NCI-H1694 treated with DMSO at 0.1 percent for 48 hours (cell line): ENCODE measurements at regions not wholly inside any gene's neighbourhood (a gene's known extent, or its start where the extent isn't known, plus 50 kb on each side); places are given as distances from the start of the nearest gene placed in this dataset.

Source experiments
- DNase-seq: peaks from one replicate; lab custom pipeline; 2025; lab: John Stamatoyannopoulos, UW

DNA sequence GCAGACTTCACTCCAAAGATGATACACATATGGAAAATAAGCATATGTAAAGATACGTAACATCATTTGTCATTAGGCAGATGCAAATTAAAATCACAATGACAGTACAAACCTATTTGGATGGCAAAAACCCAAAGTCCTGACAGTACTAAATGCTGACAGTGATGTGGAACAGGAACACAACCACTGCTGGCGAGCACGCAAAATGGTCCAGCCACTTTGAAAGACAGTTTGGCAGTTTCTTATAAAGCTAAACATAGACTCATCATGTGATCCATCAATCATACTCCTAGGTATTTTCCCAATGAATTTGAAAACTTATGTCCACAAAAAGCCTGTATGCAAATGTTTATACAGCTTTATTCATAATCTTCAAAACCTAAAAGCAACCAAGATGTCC, 200.7 kb downstream of the RAMP3 start:
- no peak for DNase-seq

DNA sequence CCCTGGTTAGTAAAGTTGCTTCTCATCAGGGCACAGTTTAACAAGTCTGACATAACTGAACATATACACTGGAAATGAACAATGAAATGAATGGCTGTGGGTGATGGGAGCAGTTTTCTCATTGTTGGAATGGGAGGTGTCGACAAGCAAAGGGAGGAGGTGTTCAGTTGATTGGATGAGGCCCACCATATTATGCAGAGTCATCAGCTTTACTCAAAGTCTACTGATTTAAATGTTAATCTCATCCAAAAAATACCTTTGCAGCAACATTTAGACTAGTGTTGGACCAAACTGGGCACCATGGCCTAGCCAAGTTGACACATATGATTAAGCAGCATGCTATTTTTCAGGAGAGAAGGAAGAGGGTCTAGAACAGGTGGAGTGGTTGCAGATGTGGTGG, 201.7 kb downstream of the RAMP3 start:
- no peak for DNase-seq

DNA sequence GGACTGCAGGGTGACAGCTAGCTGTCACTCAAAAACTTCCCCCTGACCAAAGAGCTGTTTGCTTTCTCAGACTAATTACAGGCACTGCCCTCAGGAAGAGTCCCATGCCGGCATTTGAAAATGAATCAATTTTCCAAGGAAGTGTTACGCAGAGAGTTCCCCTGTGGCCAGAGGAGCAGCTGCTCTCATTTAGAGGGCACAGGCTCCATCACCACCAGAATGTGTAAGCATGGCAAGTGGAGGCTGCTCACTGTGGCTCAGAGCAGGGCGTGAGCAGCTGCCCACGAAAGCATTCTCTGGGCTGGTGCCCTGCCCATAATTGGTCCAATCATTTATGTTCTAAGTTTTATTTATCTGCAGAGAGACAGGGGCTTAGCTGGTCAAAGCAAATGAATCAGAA, 202.2 kb downstream of the RAMP3 start:
- DNase-seq, result no peak

DNA sequence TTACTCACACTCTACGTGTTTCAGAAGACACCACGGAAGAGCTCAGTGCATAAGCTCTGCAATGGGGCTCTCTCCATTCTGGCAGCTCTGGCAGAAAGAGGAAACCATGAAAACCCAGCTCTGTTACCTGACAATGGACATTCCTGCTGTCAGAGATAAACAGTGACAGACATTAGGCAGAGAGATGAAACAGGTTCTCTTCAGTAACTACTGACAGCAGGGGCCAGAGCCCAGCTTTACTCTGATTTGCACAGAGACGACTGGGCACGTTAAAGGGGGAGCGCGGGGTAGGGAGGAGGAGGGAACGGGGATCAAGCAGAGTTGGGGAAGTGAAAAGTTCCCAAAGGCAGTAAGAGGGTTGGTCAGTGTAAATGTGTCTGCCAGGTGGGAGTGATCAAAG, 206.1 kb downstream of the RAMP3 start:
- DNase-seq, result no peak

DNA sequence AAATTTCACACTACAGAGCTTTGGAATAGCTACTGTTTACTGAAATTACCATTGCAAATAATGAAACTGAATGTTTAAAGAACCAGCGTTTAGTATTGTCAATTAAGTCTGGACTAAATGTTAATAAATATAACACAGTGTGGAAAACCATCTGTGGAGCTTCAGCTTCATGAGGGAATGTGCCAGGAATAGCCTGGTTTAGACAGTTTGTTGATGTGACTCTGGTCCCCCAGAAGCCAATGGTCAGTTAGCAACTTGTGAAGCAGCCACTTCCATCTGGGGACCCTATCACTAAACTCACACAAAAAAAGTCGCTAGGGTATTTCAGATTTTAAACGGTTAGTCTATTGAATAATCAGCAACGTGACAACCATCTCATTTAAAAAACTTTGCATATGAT, 207.8 kb downstream of the RAMP3 start:
- no peak for DNase-seq

DNA sequence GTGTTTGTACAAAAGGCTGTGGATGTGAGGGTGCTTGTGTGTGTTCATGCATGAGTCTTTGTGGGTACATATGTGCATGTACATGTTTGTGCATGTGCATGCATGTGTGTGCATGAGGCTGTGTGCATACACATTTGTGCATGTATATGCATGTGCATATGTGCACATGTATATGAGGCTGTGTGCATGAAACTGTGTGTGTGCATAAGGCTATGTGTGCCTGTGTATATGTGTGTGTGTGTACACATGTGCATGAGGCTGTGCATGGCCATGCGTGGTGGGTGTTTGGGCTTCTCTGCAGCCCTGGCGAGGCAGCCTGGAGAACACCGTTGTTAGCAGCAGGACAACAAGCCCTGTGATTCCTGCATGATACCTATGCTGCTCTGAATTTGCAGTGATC, 207.7 kb upstream of the ADCY1 start:
- no peak for DNase-seq

DNA sequence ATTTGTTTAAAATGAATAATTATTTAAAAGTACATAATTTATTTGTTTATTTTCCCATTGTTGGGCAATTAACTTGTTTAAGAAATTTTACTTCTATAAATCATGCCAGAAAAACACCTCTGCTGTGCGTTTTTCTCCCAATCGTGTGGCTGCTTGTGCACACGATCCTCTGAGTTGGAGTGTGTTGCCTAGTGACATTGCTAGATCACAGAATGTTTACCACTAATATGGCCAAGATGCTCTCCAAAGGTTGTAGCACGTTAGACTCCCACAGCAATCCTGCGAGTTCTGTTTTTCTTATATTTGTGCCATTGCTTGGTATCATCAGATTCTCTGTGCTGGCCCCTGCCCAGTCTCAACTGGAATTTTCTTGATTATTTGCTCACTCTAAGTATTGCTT, 207.1 kb upstream of the ADCY1 start:
- DNase-seq, result no peak

DNA sequence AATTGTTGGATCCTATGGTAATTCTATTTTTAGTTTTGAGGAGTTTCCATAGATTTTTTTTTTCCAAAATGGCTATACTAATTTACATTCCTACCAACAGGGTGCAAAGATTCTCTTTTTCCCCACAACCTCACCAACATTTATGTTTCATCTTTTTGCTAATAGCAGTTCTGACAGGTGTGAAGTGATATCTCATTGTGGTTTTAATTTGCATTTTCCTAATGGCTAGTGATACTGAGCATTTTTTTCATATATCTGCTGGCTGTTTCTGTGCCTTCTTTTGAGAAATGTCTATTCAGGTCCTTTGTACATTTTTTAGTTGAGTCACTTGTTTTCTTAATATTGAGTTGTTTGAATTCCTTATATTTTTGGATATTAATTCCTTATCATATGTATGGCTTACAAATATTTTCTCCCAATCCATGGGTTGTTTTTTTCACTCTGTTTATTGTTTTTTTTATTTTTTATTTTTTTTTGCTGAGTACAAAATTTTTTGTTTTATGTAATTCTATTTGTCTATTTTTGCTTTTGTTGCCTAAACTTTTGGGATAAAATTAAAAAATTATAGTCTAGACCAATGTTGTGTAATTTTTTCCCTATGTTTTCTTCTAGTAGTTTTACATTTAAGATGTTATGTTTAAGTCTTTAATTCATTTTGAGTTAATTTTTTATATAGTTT, 205.9 kb upstream of the ADCY1 start:
- no peak for DNase-seq

DNA sequence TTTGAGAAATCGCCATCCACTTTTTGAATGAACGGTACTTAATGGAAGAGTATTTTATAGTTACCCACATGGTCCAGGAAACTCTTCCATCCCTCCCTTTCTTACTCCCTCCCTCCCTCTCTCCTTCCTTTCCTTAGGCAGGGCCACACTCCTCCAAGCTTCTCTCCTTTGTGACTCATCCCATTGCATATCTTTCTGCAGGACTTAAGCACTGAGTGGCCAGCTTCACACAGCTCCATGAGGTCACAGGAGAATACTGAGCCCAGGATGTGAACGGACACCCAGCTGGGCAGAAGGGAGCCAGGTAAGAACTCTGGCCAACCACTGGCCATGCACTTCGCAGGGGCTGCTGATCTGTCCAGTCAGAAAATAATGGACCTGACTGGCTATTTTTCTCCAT, 189.7 kb upstream of the ADCY1 start:
- DNase-seq, result no peak

DNA sequence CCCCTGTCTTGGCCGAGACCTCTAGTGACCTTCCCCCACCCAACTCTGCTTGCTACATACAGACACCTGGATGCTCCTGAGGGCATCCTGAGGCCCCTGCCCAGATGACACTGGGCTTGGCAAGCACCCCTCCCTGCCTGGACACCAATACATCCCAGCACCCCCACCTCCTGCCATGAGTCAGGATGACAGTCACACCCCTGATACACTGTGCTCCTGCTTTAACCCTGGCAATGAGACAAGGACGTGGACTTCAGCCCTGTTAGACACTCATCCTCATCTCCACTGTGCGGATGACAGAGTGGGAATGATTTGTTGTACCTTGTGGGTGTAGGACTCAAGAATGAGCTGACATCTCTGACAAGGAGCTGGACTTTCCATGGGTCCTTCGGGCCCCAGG, 186.3 kb upstream of the ADCY1 start:
- DNase-seq, result no peak

DNA sequence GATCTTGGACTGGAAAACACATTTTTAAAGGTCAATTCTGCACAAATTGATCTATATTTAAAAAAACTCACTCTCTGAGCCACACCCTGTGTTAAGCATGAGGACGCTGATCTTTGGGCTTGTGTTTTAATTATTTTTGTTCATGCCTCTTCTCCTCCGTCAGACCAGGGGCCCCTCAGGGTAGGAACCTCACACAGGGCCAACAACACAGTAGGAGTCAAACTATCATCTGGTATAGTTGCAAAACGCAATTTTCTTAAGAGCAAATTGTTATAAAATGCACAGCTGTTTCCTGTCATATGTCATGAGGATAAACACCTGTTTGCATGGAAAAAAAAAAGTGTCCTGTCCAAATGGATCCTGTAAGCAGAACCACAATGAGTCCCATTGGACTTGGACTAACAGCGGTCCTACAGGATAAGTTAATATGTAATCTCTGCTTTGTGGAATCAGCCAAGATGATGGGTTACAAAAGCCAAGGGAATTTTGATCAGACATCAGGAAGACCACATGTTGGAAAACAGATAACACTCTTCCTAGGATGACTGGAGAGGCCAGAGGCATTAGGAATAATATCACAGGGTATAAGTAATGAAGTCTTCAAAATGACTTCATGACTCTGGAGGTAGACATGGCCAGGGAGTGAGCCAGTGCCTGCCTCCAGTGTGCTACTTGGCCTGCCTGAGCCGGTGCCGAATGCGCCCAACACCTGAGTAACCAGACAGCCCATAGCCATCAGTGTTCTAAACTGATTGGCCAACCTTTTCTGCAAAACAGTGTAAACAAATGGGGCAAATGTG, 184.9 kb upstream of the ADCY1 start:
- DNase-seq, result no peak

DNA sequence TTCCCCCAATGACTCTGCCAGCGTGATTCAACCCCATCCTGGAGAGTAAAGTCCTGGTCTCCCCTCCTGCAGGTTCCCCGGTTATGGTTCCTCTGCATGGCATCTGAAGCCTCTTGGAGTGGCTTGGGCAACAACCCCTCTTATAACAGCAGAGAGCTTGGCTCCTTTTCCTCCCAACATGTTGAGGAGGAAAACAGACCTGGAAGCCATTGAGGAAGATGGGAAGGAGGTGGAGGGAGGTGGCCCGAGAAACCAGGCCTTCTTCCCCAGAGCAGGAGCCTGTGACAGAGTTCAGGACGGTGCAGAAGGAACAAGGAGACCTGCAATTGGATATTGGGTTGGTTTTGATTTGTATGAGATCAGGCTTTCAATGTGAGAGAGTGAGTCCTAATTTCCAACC, 184.0 kb upstream of the ADCY1 start:
- DNase-seq, result no peak

DNA sequence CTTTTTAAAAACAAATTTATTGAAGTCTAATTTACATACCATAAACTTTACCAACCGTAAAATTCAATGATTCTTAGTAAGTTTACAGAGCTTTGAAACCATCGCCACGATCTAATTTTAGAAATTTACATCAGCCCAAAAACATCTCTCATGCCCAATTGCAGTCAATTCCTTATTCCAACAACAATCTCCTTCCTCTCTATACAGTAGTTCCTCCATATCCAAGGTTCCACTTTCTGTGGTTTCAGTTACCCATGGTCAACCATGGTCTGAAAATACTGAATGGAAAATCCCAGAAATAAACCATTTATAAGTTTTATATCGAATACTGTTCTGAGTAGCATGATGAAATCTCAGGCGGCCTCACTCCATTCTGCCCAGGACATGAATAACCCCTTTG, 183.4 kb upstream of the ADCY1 start:
- no peak for DNase-seq

DNA sequence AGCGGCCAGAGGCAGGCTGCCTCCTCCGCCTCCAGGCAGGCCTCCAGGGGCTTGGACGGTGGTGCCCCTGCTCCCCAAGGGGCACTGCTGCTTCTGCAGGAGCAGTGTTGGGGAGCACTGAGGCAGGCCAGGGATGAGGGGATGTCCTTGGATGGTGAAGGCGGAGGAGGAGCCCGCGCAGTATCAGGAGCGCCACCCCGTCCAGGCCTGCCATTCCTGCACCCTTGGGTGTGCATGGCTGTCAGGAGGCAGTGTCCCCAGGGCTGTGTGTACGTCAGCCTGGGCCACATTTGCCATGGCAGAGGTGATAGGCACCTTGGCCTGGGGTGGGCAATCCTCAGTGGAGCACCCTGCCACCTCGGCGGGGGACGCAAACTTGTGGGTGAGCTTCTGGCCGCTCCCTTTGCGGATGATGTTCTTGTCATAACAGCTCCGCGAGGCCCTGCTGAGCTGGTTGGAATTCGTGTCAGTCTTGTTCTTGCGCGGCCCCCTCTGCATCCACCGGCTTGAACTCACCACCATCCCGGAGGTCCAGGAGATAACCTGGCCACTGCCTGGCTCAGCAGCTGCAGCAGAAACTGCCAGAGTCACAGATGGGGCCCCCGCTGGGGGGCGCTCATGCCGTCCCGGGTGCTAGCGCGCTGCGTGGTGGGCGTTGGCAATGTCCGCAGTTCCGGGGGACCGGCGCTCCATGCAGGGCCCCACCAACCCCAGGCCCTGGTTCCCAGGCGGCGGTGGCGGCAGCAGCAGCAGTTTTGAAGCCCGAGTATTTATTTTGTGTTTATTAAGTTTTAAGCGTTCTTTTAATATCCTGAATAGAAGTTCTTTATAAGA, 182.3 kb upstream of the ADCY1 start:
- DNase-seq, result no peak

DNA sequence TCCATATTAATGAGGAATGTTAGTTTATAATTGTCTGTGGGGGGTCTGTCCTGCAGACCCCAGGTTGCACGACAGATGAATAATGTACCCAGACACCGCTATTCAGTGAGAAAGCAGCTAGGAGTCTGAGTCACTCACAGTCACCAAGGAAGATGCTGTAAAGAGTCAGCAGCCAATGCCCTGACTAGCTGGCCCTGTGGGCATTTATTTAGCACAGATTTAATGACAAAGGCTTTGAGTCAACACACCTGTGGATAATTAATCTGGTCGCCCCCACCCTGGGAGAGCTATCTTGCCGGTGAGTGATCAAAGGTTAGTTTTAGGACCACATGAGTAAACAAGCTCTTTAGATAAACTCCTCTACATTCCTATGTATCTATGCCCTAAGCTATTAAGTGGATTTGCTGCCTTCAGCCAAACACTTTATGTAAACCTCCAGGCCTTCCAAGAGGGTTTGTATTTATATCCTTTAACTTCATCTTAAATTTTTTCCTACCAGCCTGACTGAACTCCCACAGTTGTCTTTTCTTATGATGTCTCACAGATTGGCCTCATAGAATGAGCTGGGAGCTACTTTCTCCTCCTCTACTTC, 180.0 kb upstream of the ADCY1 start:
- no peak for DNase-seq

DNA sequence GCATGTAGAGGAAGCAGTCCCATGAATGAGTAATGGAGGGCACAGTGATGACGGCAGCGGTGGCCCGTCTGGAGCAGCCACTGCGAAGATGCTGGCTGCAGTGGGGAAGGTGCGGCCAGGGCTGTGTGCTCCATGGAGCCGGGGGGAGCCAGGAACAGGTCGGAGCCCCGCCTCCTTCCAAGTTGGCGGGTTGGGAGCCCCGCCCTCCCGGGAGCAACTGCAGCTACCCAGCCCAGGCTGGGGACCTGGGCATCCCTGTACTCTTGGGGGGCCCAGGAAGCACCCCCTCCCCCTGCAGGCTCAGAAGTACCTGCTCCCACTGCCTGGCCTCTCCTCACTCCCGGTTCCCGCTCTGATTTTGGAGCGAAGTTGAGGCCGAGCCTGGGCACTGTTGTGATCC, 175.1 kb upstream of the ADCY1 start:
- no peak for DNase-seq

DNA sequence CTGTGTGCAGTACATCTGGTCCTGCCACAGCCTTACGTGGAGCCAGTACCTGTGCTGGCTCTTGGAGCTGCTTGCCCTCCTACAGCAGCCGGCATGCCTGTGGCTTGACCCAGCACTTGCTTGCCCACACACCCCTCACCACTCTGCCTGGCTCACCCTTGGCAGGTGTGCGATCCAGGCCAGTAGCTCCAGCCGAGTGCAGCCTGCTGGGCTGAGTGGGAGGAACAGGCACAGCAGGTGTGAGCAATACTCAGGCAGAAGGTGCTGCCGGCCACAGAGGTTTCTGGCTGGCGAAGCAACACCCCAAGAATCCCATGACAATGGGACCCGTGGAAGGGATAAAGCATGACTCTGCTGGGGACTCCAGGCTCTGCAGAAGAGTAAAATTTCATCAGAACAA, 173.5 kb upstream of the ADCY1 start:
- DNase-seq, result no peak

DNA sequence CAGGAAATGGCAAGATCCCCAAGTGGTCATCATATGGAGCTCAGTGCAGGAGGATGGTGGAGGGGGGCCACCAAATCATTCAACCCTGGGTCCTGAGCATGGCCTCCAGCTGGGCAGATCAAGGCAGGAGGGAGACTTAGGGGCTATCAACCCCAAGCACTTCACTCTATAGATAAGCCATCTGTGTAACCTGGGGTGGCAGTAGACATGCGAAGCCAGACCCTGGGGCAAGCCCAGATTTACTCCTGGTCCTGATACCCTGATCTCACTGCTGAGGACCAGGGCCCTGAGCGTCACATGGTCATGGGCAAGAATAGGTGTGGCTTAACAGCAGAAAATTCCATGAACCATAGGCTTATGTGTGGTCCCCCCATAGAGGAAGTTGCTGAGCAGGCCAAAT, 173.0 kb upstream of the ADCY1 start:
- DNase-seq, result no peak

DNA sequence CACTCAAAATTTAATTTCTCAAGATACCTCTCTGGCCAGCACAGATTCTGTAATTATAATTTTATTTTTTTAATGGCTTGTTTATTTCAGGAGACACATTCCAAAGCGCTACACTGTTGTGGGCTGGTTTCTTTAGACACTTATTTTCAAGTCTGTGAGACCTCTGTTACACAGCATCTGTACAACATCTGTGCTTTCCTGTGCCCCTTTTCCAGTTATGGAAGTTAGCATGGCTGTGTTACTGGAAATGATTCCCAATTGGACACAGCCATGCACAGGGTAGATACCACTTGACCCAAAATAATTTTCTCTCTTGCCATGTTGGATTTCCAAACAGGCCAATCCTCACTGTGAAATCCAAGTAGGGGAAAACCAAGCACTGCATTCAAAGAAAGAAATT, 172.3 kb upstream of the ADCY1 start:
- no peak for DNase-seq

DNA sequence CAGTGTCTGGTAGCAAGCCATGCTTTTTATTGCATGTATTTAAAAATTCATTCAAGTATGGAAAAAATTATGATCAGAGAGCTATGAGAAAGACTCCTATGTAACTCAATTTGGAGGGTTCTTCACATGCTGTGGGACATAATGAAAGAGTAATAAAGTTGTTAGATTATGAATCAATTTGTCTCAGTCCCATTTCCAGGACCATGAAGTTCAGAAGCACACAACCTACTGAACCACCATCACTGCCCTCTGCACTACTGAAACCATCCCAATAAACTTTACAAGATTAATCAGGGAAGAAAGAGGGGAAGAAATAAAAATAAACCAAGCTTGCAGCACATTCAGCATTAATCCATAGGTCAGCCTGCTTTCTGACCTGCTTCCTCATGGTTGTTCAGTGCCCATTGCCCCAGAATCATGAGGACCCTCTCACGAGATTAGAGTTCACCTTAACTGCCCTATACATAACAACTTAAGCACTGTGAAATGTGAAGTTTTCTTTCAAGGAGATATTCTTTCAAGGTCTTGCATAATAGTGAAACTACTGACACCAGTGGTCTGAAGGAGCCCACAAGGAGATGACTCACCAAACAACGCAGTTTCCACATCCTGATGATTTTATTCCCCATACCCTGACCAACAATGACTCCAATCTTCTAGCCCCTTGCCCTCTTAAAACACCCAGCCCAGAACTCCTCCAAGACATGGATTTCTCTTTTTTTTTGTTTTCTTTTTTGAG, 171.5 kb upstream of the ADCY1 start:
- no peak for DNase-seq

DNA sequence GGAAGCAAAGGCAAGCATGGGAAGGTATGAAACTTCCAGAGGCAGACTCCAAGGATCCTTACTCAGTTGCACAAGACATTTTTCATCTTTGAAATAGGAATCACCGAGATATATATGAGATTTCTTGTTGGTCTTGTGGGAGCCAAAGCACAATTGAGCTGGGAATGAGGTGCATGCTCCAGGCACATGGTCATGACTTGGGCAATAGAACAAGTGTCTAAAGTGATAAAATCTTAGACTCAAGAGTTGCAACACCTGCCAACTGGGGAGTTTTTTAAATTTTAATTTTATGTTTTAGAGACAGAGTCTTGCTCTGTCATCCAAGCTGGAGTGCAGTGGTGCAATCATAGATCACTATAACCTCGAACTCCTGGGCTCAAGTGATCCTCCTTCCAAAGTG, 169.5 kb upstream of the ADCY1 start:
- no peak for DNase-seq
